ENCODE measurements at regions not wholly inside any gene's neighbourhood (a gene's known extent, or its start where the extent isn't known, plus 50 kb on each side); places are given as distances from the start of the nearest gene placed in this dataset.
A peak's percentile ranks its signal among the peaks of the same experiment; 100 is the strongest.
"Not testable (repeated sequence)": the region's sequence is repeated elsewhere in the genome, so short reads cannot be mapped to it uniquely, and the experiment has no call there.

DNA sequence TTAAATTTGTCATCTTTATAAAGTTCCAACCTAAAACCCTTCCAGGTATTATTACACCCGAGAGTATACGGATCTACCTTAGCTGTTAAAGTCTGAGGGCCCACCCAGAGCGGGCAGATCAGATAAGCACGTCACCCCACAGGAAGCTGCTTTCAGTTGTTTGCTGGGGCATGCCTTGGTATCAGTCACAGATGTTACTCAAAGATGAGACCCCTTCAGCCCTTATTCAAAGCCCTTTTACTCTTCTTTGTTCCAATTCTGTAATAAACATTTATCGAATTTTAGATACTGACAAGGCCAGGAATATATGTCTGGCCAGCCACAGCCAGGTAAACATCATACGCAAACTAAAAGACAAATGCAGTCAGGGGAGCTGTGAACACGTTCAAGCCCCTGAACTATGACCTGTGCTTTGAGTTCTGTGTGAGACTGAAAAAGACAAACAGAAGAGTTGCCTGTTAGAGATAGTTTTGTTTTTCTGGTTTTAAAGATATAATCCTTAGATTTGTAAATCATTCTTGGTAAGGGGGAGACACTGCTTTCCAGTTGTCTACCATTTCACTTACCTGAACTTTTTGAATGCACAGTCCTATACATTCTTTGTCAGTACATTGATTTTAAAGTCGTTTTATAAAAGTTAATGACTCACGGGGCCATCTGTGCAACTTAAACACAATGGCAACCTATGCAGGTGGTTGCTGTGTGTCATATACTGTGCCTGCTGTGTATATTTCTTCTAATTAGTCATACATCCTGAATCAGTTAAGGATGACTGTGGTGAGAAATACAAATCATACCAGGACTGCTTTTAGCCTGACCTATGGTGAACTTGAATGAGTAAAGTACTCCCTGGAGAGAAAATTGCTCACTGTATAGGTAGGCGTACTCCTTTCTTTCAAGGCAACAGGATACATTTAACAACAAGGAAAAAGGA lies 100.5 kb upstream of the ITPRID2 start:
- peak; percentile 73 for DNase-seq (ENCODE audit: low read depth)

GRCh38 chr2:181792906-181793305 lies 98.6 kb upstream of the ITPRID2 start:
- no peak for DNase-seq (ENCODE audit: low read depth)

DNA sequence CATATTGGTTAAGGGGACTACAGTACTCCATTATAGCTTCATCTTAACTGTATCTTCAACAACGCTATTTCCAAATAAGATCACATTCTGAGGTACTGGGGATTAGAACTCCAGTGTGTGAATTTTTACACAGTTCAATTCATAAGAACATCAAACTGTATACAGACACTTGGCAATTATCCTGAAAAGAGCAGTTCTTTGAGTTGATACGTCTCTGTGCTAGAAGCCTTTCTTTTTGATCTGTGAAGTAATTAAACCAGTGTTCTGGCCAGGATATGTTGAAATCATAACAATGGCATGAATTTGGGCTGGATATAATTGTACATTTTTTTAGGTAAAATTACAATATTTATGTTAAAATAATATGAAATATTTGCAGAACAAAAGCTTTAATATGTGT lies 93.5 kb upstream of the ITPRID2 start:
- no peak for DNase-seq (ENCODE audit: low read depth)

DNA sequence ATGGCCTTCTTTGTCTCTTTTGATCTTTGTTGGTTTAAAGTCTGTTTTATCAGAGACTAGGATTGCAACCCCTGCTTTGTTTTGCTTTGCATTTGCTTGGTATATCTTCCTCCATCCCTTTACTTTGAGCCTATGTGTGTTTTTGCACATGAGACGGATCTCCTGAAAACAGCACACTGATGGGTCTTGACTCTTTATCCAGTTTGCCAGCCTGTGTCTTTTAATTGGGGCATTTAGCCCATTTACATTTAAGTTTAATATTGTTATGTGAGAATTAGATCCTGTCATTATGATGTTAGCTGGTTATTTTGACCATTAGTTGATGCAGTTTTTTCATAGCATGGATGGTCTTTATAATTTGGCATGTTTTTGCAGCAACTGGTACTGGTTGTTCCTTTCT lies 89.2 kb upstream of the ITPRID2 start:
- DNase-seq (ENCODE audit: low read depth): not testable (repeated sequence)

GRCh38 chr2:181803903-181804799 lies 87.4 kb upstream of the ITPRID2 start:
- not testable (repeated sequence) for DNase-seq (ENCODE audit: low read depth)

- peak; percentile 46 for DNase-seq (ENCODE audit: low read depth)
Observed at GRCh38 chr2:181805228-181806038, 86.1 kb upstream of the ITPRID2 start.

GRCh38 chr2:181806039-181806392 lies 85.5 kb upstream of the ITPRID2 start:
- no peak for DNase-seq (ENCODE audit: low read depth)

- DNase-seq (ENCODE audit: low read depth): no peak
Observed at GRCh38 chr2:181807526-181807925, 84.0 kb upstream of the ITPRID2 start.

GRCh38 chr2:181810823-181811695 lies 80.5 kb upstream of the ITPRID2 start:
- DNase-seq (ENCODE audit: low read depth): no peak

- DNase-seq (ENCODE audit: low read depth): no peak
Observed at GRCh38 chr2:181812106-181812743, 79.3 kb upstream of the ITPRID2 start.

DNA sequence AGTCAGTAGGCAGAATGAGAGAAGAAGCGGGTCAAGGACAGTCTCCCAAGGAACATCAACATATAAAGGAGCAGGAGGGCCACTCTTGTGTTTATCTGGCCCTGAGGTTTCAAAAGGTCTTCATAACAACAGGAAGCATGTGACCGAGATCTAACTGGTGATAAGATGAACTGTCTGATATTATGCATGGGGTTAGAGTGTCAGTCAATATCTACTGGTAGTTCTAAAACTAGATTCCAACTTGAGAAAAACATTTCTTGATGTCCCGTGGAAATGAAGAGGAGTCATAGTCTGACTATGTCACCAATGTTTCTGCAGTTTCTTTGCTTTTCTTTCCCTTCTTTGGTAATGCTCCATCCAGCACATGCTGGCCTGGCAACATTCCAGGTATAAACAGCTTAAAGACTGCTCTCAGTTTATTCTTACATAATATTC lies 77.5 kb upstream of the ITPRID2 start:
- DNase-seq (ENCODE audit: low read depth): no peak

DNA sequence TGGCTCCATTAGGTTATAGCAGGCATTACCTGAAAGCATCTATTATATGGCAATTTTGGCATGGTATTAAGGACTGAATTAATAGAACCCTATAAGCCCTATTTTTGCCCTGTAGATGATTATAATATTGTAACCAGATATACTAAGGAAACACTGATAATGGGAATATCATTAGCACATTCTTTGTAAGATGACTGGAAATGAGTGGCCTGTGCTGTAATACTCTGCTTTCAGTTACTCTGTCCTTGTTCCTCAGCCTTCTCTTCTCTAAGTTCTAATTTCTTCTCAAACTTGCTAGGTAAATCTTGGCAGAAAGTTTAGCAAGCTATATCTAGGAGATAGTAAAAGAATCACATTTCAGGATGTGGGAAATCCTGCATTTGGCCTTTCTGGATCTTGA lies 74.0 kb upstream of the ITPRID2 start:
- DNase-seq (ENCODE audit: low read depth): no peak

- no peak for DNase-seq (ENCODE audit: low read depth)
Observed at GRCh38 chr2:181818058-181818680, 73.4 kb upstream of the ITPRID2 start.

- no peak for DNase-seq (ENCODE audit: low read depth)
Observed at GRCh38 chr2:181818840-181819239, 72.7 kb upstream of the ITPRID2 start.

GRCh38 chr2:181821049-181821448 lies 70.5 kb upstream of the ITPRID2 start:
- DNase-seq (ENCODE audit: low read depth): no peak

- no peak for DNase-seq (ENCODE audit: low read depth)
Observed at GRCh38 chr2:181822097-181822496, 69.4 kb upstream of the ITPRID2 start.

GRCh38 chr2:181823405-181823804 lies 68.1 kb upstream of the ITPRID2 start:
- DNase-seq (ENCODE audit: low read depth): no peak

DNA sequence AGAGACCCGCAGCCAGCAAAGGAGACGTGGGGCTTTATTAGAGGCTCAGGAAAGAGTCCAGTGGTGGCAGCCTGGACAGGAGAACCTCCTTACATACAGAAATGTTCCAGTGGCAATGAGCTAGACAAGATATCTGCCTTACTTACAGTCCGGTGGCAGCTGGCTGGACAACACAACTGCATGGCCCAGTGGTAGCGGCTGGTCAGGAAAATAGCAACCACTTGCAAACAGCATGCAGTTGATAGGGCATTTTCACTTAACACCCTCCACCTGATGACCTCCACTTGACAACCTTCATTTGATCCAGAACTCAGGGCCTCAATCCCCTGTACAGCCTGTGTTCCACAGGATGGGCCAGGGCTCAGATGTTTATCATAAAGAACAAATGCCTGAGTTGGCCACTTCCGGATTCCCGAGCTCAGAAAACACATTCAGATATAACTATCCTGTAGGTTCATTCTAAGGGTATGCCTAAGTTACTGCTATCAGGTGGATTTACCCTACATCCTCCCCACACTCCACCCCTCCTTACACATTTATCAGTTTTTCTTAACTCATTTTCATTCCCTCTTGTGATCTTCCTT lies 63.3 kb upstream of the ITPRID2 start:
- no peak for DNase-seq (ENCODE audit: low read depth)

- DNase-seq (ENCODE audit: low read depth): no peak
Observed at GRCh38 chr2:181829230-181829629, 62.3 kb upstream of the ITPRID2 start.

GRCh38 chr2:181832015-181832414 lies 59.5 kb upstream of the ITPRID2 start:
- no peak for DNase-seq (ENCODE audit: low read depth)

Measured in GM04504 (cell line).